ENCODE measurements at regions not wholly inside any gene's neighbourhood (a gene's known extent, or its start where the extent isn't known, plus 50 kb on each side); places are given as distances from the start of the nearest gene placed in this dataset.

DNA sequence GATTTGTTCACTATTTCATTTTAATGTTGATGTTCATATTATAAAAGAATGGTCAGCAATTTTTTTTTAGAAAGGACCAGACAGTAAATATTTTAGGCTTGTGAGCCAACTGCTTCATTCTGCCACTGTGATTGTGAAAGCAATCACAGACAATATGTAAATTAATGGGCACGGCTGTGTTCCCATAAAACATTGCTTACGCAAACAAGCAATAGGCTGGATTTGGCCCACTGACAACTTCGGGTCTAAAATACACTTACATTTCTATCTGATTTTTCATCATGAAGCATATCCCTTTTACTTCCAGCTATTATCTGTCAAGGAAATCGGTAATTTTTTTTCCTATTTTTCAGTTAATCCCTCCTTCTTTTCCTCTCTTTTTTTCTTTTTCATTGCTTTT, 182.2 kb upstream of the CDH2 start:
- TF ChIP-seq RFX5 (IDR thresholded peaks at IDR 0.05; ENCODE audit: borderline replicate concordance, low read depth, low read length), result no peak
- no peak for TF ChIP-seq CHD1 (IDR thresholded peaks at IDR 0.05; ENCODE audit: low read depth, low read length)
- TF ChIP-seq, protein P1, sequence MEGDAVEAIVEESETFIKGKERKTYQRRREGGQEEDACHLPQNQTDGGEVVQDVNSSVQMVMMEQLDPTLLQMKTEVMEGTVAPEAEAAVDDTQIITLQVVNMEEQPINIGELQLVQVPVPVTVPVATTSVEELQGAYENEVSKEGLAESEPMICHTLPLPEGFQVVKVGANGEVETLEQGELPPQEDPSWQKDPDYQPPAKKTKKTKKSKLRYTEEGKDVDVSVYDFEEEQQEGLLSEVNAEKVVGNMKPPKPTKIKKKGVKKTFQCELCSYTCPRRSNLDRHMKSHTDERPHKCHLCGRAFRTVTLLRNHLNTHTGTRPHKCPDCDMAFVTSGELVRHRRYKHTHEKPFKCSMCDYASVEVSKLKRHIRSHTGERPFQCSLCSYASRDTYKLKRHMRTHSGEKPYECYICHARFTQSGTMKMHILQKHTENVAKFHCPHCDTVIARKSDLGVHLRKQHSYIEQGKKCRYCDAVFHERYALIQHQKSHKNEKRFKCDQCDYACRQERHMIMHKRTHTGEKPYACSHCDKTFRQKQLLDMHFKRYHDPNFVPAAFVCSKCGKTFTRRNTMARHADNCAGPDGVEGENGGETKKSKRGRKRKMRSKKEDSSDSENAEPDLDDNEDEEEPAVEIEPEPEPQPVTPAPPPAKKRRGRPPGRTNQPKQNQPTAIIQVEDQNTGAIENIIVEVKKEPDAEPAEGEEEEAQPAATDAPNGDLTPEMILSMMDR (IDR thresholded peaks at IDR 0.05; ENCODE audit: control extremely low read depth in 1 of 3, insufficient read depth in 1 of 3, low read depth in 1 of 3, low read length in 3 of 3), result no peak
- no peak for TF ChIP-seq POLR2AphosphoS5 (IDR thresholded peaks at IDR 0.05; ENCODE audit: low read depth, low read length)
- TF ChIP-seq ASH2L (IDR thresholded peaks at IDR 0.05; ENCODE audit: low read length), result no peak
